NCI-H128 (cell line): ENCODE measurements at regions not wholly inside any gene's neighbourhood (a gene's known extent, or its start where the extent isn't known, plus 50 kb on each side); places are given as distances from the start of the nearest gene placed in this dataset.
"Not testable (repeated sequence)": the region's sequence is repeated elsewhere in the genome, so short reads cannot be mapped to it uniquely, and the experiment has no call there.

Source experiments
- DNase-seq: peaks from one replicate; lab custom pipeline; 2025; ENCODE audit not compliant: unreplicated experiment; lab: John Stamatoyannopoulos, UW

DNA sequence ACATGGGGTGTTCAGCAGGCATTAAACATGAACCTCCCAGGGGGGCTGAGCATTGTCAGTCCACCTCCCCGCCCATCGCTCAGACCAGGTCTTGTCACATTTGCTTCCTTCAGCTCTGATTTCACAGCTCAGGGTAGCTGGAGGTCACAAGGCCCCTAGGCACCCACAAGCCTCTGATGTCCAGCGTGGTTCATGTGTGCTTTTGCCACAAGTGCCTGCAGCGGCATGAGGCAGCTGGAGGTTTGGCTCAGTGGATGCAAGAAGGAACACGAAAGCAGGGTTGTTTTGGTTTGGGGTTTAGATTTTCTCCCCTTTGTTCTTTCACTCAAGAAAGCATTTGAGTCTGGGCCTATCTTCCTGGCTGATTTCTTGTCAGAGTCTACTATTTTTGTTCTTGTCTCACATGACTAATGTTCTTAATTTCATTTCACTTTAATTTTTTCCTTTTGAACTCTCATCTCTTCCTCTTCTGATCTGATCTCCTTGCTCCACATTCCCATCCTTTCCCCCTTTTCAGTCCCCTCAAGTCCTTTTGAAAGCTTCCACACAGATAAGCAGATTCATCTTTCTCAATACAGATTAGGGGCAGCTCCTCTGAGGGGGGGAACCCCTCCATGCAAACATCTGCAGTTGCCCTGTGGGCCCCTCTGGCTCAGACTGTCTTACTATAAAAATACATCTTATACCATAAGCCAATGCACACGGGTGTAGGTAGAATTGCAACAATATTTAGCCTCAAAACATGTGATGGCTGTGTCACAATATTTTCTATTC lies 68.1 kb upstream of the CEP85L start:
- DNase-seq, result no peak

DNA sequence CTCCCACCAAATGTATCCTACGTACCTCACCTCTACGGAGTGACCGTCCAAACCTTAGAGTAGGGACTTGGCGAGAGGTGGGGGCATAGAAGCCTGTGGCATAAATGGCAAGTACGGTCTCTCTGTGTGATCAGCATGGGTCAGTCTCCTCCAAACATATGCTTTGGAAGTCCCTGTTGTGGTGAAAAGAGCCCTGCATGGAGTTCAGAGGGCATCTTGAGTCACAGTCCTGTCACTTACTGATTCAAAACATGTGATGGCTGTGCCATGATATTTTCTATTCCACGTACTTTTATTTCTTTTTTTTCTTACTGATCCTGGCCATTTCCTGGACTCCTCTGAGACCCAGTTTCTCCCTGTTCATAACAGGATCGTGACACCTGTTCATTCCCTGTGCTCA lies 67.5 kb upstream of the CEP85L start:
- no peak for DNase-seq

DNA sequence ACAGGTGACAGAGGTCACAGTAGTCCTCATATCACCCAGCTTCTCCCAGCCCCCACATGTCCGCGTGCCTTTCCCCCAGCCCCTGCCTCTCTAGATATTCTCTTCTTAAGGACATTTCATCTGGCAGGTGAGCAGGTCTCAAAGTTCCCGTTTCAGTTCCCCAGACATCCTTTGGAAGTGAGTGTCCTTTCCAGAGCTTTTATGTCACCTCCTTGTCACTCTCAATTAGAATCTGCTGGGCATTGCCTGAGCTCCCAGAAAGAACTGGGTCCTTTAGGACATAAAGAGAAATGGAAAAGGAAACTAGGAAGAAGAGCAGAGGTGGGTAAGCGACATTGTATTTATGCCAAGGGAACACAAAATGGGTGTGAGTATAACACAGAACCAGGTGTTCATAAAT lies 66.9 kb upstream of the CEP85L start:
- no peak for DNase-seq

DNA sequence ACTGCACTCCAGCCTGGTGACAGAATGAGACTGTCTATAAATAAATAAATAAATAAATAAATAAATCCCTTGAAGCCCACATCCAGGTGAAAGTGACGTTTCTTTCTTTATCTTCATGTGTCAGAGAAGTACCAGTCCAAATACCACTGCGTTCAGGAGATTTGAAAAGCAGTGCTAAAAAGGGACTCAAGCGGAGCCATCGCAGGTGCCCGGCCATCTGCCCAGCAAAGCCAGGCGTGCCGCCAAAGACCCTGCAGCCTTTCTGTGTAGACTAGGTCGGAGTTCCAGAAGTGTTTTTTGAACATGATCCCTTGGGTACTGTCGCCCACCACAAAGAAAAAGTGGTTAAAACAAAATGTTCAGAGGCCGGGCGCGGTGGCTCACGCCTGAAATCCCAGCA lies 65.7 kb upstream of the CEP85L start:
- no peak for DNase-seq

DNA sequence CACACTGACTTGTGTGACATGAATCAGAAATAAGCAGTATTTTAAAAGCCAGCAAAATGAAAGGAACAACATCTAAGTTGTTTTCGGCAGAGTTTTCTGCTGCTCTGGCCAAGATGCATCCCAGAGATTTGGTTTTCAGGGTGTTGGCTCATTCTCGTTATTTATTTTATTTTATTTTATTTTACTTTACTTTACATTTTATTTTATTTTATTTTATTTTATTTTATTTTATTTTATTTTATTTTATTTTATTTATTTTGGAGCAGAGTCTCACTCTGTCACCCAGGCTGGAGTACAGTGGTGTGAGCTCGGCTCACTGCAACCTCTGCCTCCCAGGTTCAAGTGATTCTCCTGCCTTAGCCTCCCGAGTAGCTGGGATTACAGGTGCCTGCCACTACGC lies 64.5 kb upstream of the CEP85L start:
- not testable (repeated sequence) for DNase-seq

DNA sequence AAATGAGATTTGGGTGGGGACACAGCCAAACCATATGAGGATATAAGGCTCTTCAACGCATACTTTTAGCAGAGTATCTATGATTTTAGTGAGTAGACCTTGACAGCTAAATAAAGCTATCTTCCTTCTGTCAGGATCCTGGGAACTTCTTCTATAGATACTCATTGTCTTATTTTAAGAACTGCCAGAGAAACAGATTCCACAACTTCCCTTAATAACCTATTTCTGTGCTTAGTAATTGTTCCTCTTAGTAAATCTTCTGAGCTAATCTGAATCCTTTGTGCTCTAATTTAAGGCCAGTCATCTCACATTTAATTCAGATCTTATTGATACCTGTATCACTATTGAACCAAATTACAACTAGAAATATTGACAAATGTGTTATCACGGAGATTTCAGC lies 64.0 kb upstream of the CEP85L start:
- DNase-seq, result no peak

DNA sequence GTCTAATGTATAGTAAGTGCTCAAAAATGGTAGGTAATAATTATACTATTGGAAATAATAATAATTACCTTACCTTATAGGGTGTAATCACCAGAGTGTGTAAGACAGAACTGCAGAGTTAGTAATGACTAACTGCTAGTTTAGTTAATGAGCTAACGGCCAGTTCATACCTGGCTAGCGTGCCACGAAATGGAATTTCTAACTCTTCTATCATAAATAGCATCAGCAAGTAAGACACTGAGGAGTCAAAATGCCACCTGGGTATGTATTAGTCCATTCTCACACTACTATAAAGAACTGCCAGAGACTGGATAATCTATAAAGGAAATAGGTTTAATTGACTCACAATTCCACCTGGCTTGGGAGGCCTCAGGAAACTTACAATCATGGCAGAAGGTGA lies 63.4 kb upstream of the CEP85L start:
- DNase-seq, result no peak

DNA sequence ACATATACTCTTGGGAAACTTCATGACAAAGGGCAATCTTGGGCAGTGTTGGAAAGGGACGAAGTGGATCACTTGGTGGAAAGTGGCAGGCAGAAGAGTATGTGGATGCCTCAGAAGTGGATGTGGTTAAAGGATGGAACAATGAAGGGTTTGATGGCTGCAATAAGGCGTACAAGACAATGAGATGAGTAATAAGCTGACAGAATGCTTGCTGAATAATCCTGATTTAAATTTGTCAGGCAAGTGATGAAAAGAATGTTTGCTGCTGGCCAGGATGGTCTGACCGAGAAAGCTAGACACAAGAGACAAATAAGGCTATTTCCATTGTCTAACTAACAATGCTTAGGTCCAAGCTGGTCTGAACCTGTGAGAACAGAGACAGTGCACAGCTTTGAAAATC lies 61.6 kb upstream of the CEP85L start:
- no peak for DNase-seq

DNA sequence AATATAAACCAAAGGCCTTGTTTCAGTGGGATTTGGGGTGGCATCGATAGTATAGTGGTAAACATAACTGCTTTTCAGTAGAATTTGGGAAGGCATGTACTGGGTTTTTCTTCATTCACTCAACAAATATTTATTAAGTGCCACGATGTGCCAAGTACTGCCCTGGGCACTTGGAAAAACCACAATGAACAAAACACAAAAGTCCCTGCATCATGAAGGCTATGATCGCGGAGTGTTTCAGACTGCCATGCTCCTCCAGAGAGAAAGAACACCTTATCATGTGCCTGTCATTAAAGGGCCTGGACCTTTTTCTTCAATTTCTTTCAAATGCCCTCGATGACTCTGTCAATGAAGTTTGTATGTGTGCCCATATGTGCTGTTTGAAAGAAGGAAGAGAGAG lies 59.2 kb upstream of the CEP85L start:
- DNase-seq, result no peak

DNA sequence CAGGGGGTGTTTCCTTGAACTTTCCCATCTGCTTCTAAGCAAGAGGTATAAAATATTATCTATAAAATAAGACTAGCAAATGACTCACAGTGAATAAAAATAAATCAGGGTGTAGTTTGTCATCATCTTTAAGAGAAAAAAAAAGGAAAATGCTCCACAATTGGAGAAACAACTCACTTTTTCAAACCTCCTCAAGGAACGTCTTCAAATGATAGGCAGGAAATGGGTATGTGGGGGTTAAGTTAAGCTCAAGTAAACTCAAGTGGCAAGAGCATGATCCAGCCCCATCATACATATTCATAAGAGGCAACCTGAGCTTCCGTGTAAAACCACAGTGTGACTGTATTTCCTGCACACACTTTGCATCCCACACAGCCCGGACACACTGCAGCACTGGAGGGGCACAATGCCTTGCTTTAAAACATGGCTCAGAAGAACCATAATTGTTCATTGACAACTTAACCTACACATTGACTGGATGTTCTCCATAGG lies 58.5 kb upstream of the CEP85L start:
- no peak for DNase-seq

DNA sequence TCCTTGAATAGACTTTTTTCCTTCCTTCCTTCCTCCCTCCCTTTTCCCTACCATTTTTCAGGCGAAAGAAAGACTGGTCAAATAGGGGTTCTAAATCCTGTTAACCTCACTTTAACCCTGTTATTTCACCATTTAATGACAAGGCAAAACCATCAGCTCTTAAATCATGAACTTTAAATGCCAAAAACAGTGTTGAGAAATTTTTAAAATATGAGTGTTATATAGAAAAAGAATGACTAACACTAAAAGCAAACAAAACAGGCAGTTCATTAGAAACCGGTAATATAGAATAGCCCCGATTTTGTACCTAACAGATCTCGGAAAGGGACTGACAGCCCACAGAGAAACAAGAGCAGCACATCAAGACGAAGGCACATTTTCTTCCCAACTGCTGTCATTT lies 57.4 kb upstream of the CEP85L start:
- no peak for DNase-seq

DNA sequence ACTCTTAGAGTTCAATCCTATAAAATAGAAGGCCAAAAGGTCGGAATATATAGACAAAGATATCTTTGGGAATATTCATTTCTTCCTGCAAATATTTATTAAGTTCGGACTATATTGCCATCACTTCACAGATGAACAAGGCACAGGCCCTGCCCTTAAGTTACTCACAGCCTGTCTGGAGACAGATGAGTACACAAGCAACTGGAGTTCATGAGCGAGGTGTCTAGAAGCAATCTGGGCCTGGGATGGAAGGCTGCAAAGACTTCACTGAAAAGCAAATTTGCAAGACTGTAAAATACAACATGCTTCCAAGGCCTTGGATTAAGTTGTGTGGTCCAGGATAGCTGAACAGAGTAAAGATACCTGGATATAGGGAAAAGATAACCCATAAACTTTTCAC lies 56.7 kb upstream of the CEP85L start:
- no peak for DNase-seq

DNA sequence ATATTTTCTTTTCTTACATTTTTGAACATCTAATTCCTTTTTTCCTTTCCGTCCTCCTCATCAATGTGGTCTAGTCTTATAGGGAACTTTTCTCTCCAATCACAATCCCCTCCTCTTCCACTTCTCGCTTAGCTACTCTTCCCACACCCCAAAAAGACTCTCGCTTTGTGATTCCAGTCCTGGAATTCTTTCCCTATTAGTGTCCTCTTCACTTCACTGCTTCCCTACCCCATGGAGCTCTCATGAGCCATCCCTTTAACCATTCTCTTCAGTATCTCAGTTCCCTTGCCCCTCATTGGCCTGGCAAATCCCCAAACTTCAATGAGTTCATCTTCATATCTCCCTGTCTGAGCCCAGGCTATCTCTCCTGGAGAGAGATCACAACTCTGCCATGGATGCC lies 55.3 kb upstream of the CEP85L start:
- DNase-seq, result no peak

DNA sequence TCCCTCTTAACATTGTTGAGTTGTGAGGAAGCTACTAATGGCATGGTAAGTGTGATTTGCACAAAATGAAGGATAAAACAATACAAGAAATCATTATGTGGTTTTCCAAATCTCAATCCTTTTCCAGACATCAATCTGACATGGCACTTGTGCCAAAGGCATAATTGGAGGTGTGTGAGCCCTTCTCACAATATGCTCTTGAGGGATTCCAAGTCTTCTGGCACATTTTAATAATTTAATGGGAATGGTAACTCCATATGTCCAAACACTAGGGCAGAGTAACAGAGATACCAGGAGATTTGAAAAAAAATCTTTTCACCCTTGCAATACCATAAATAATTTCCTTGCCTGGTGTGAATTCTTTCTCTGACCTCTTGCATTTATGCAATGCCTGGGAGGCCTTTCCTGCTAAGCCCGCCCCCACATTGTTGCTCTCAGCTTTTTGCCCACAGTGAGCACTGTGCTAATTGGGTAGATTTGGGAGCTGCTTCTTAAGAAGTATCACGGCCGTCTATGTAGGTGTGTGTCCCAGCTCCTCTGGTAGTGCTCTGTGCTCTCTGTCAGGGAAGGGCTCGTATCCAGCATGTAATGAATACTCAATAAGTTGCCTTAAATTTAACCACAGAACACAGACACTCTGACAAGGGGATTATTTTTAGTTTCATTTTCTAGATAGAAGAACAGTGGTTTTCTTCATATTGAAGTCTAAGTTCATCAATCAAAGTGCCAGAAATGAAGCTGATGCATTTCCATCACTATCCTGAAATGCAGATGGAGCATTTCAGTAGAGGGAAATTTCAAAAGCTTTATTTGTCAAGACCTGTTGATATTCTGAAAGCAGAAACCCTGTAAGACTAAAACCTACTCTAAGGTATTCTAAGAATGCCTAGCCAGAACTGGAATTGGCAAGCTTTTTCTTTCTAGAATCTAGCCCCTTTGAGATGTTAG lies 54.4 kb upstream of the CEP85L start:
- DNase-seq, result no peak

DNA sequence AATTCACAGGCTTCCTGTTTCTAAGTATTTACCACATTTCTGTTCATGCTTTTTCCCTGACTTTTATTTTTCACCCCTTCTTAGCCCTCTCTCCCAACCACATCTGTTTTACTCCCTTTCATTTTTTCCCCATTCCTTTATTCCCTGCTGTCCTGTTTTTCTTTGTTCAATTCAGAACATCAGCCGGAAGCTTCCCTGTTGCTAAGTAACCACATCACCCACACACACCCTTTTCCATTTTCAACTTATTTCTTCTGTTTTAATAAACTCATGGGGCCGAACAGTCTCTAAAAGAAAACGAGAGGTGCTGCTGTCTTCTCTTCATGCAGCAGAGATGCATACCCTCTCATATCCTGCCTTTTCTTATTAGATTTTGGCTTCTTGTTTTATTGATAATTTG lies 53.5 kb upstream of the CEP85L start:
- no peak for DNase-seq

DNA sequence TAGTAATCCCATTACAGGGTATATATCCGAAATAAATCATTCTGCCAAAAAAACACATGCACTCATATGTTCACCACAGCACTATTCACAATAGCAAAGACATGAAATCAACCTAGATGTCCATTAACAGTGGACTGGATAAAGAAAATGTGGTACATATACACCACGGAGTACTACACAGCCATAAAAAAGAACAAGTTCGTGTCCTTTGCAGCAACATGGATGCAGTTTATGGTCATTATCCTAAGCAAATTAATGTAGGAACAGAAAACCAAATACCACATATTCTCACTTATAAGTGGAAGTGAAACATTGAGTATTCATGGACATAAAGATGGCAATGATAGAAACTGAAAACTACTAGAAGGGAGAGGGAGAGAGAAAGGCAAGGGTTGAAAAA lies 49.9 kb upstream of the CEP85L start:
- not testable (repeated sequence) for DNase-seq
